ENCODE measurements at regions not wholly inside any gene's neighbourhood (a gene's known extent, or its start where the extent isn't known, plus 50 kb on each side); places are given as distances from the start of the nearest gene placed in this dataset.

DNA sequence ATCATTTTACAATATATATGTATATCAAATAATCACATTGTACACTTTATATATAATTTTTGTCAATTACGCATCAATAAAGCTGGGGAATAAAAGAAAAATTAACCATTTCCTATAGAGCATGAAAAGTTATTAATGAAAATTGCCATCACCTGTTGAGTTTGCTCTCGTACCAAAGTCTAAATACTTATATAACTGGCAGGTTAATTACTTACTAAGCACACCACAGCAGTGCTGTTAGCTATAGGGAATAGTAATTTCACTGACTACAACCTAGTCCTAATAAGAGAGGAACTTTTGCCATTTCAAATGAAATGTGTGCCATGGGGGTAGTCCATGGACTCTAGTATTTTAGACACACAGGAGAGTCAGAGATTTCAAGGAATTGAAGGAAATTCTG is 176.9 kb upstream of the COL1A2 start:
- Histone ChIP-seq H3K4me3 (no peak overlapping the region), H3K9me2 (ENCODE audit: insufficient read depth) (no peaks in the 10 kb centered on the region), H3K27ac (no peak overlapping the region), H2AFZ (no peak overlapping the region), H3F3A (ENCODE audit: insufficient read depth, low read depth) (no peaks in the 10 kb centered on the region), H3K27me3 (ENCODE audit: insufficient read depth, low read depth) (no peaks in the 10 kb centered on the region), H3K4me2 (no peak overlapping the region), H3K9me3 (ENCODE audit: insufficient read depth, low read depth) (no peaks in the 10 kb centered on the region), H3K36me3 (ENCODE audit: low read depth) (no peaks in the 10 kb centered on the region), H3K4me1 (replicated peaks; ENCODE audit: insufficient read depth) (no peaks in the 10 kb centered on the region), H4K20me1 (ENCODE audit: insufficient read depth) (no peaks in the 10 kb centered on the region), H3K79me2 (ENCODE audit: low read depth) (no peaks in the 10 kb centered on the region)
- CTCF ChIA-PET = interaction anchor here (0.7 kb wide), 1 partner anchor 21 kb away, joined by 3 read pairs; no protein-coding TSS in a partner anchor
- POLR2A ChIA-PET (ENCODE audit: unreplicated experiment) = interaction anchor here (0.7 kb wide), 1 partner anchor 716 kb away, joined by 5 read pairs; no protein-coding TSS in a partner anchor
- intact Hi-C loops (cut with micrococcal nuclease; ENCODE audit: unreplicated experiment) = no loop called here
- no peak for DNase-seq
- TF ChIP-seq, protein P1, sequence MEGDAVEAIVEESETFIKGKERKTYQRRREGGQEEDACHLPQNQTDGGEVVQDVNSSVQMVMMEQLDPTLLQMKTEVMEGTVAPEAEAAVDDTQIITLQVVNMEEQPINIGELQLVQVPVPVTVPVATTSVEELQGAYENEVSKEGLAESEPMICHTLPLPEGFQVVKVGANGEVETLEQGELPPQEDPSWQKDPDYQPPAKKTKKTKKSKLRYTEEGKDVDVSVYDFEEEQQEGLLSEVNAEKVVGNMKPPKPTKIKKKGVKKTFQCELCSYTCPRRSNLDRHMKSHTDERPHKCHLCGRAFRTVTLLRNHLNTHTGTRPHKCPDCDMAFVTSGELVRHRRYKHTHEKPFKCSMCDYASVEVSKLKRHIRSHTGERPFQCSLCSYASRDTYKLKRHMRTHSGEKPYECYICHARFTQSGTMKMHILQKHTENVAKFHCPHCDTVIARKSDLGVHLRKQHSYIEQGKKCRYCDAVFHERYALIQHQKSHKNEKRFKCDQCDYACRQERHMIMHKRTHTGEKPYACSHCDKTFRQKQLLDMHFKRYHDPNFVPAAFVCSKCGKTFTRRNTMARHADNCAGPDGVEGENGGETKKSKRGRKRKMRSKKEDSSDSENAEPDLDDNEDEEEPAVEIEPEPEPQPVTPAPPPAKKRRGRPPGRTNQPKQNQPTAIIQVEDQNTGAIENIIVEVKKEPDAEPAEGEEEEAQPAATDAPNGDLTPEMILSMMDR (conservative IDR thresholded peaks at IDR 0.05) = no peak
- no peak for TF ChIP-seq EZH2 (IDR thresholded peaks at IDR 0.05; ENCODE audit: low read depth)
- no TSS peak for BruUV-seq (replicated peaks)

DNA sequence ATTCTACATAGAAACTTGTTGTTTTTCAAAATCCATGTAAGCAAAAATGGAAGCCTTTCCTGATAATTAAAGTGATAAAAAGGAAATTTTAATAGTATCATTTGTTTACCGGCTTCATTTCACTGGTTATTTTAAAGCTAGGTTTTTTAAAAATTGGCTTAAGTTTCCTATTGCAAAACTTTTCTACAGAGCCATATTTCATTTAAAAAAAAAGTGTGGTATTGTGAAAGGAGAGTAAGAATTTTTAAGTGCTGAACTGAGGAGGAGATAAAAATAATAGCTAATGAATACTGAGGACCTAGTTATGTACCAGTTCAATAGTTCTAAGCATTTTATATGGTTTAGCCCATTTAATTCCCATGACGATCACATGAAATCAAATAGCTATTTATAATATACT is 172.2 kb upstream of the COL1A2 start:
- no TSS peak for BruUV-seq (replicated peaks)
- POLR2A ChIA-PET (ENCODE audit: unreplicated experiment) = interaction anchor here (0.6 kb wide), 1 partner anchor 256 kb away, joined by 3 read pairs; no protein-coding TSS in a partner anchor
- CTCF ChIA-PET = interaction anchor here (0.8 kb wide), 1 partner anchor 25 kb away, joined by 3 read pairs; no protein-coding TSS in a partner anchor

DNA sequence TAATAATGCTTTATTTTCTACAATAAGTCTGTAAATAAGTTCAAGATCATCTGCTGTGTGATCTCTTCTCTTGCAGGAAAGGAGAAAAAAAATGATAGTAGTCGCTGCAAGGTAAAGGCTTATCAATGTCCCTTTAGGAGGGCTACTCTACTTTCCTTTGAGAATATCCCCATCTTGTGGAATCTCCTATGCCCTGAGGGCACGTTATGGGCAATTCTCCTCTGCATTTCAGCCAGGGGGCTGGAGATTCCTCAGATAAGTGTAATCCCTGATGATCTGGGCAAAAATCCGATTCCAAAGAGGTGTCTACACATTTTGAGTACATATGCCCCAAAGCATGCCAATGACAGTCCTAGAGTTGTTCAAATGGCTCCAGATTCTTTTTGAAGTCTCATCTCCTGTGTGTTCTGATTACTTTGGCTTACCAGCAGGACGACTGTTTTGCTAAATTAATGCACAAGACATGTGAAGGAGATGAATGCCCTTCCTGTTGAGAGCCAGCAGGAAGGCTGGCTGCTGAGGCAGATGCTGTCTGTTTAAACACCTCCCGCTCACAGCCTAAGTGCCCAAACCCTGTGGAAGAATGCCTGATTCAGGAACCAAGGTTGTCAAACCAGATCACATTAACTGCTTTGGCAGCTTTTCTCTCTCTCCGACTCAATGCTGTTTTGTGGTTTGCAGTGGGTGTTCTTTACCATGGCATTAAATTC is 171.2 kb upstream of the COL1A2 start:
- ChIA-PET POLR2A (ENCODE audit: unreplicated experiment) (interaction anchor here (0.6 kb wide), 1 partner anchor 257 kb away, joined by 3 read pairs; no protein-coding TSS in a partner anchor), CTCF (no interaction called here)

More for the DNA sequence above, 172.2 kb upstream of the COL1A2 start:
- Histone ChIP-seq H3K4me2 (no peak overlapping the region), H3K79me2 (ENCODE audit: low read depth) (no peaks in the 10 kb centered on the region), H4K20me1 (ENCODE audit: insufficient read depth) (no peaks in the 10 kb centered on the region), H3K36me3 (ENCODE audit: low read depth) (no peaks in the 10 kb centered on the region), H3K9me2 (ENCODE audit: insufficient read depth) (no peaks in the 10 kb centered on the region; the same call in 1 of the 2 replicates), H3K27me3 (ENCODE audit: insufficient read depth, low read depth) (no peaks in the 10 kb centered on the region), H3K9me3 (ENCODE audit: insufficient read depth, low read depth) (no peaks in the 10 kb centered on the region), H3K4me3 (no peak overlapping the region), H2AFZ (no peak overlapping the region), H3F3A (ENCODE audit: insufficient read depth, low read depth) (no peaks in the 10 kb centered on the region; the same call in 1 of the 2 replicates), H3K27ac (no peak overlapping the region), H3K4me1 (replicated peaks; ENCODE audit: insufficient read depth) (no peaks in the 10 kb centered on the region)
- intact Hi-C loops (cut with micrococcal nuclease; ENCODE audit: unreplicated experiment) = loop anchor here (5.0 kb wide), 1 partner anchor 420 kb away; no protein-coding TSS in a partner anchor
- TF ChIP-seq, protein P1 (conservative IDR thresholded peaks at IDR 0.05) = no peak
- no peak for TF ChIP-seq EZH2 (IDR thresholded peaks at IDR 0.05; ENCODE audit: low read depth)
- DNase-seq = no peak

More for the DNA sequence above, 171.2 kb upstream of the COL1A2 start:
- no TSS peak for BruUV-seq (replicated peaks)
- intact Hi-C loops (cut with micrococcal nuclease; ENCODE audit: unreplicated experiment) = loop anchor here (1.0 to 5.0 kb wide), 2 partner anchors 136 to 421 kb away; no protein-coding TSS in a partner anchor
- no peaks in the 10 kb centered on the region for H3K4me1 ChIP-seq (replicated peaks; ENCODE audit: insufficient read depth)
- no peak overlapping the region for H3K4me2 ChIP-seq
- TF ChIP-seq EZH2 (IDR thresholded peaks at IDR 0.05; ENCODE audit: low read depth) = no peak
- TF ChIP-seq, protein P1 (conservative IDR thresholded peaks at IDR 0.05) = no peak
- no peak overlapping the region; the same call in 1 of the 2 replicates for H2AFZ ChIP-seq
- H3K27me3 ChIP-seq (ENCODE audit: insufficient read depth, low read depth) = no peaks in the 10 kb centered on the region
- H3K36me3 ChIP-seq (ENCODE audit: low read depth) = no peaks in the 10 kb centered on the region
- no peaks in the 10 kb centered on the region for H3K79me2 ChIP-seq (ENCODE audit: low read depth)
- no peak overlapping the region for H3K4me3 ChIP-seq
- DNase-seq = peak in 1 of 2 experiments; percentile 57
- H3K9me2 ChIP-seq (ENCODE audit: insufficient read depth) = no peaks in the 10 kb centered on the region; the same call in 1 of the 2 replicates
- H3K27ac ChIP-seq = no peak overlapping the region
- H4K20me1 ChIP-seq (ENCODE audit: insufficient read depth) = no peaks in the 10 kb centered on the region
- no peaks in the 10 kb centered on the region; the same call in 1 of the 2 replicates for H3F3A ChIP-seq (ENCODE audit: insufficient read depth, low read depth)
- H3K9me3 ChIP-seq (ENCODE audit: insufficient read depth, low read depth) = no peaks in the 10 kb centered on the region
